H9 (cell line): ENCODE measurements at regions not wholly inside any gene's neighbourhood (a gene's known extent, or its start where the extent isn't known, plus 50 kb on each side); places are given as distances from the start of the nearest gene placed in this dataset.

Experiments used
- DNase-seq: peaks from one replicate; pipeline ENCODE4 v3.0.0-alpha.2; 2017
- H2AFZ ChIP-seq: one replicate; pipeline ENCODE4 v1.6.1; 2013; ENCODE audit warnings: mild to moderate bottlenecking, low read length, control low read depth, moderate library complexity
- H2AK5ac ChIP-seq: 2 replicates; pipeline ENCODE4 v1.6.1; 2013; ENCODE audit warnings: low read length, control low read depth, mixed read lengths; ENCODE audit not compliant: insufficient read length
- H2BK120ac ChIP-seq: one replicate; pipeline ENCODE4 v1.6.1; 2013; ENCODE audit warnings: low read depth, mild to moderate bottlenecking, low read length, control low read depth, inconsistent platforms; ENCODE audit not compliant: poor library complexity, severe bottlenecking
- H2BK12ac ChIP-seq: 2 replicates; pipeline ENCODE4 v1.6.1; 2013; ENCODE audit warnings: low read length, control low read depth, mixed read lengths, low read depth; ENCODE audit not compliant: insufficient read length
- H2BK15ac ChIP-seq: 2 replicates; pipeline ENCODE4 v1.6.1; 2013; ENCODE audit warnings: low read depth, low read length, control low read depth
- H2BK20ac ChIP-seq: one replicate; pipeline ENCODE4 v1.6.1; 2013; ENCODE audit warnings: low read depth, mild to moderate bottlenecking, low read length, control low read depth, inconsistent platforms; ENCODE audit not compliant: poor library complexity, severe bottlenecking
- H2BK5ac ChIP-seq: 2 replicates; pipeline ENCODE4 v1.6.1; 2013; ENCODE audit warnings: low read length, control low read depth, mixed read lengths; ENCODE audit not compliant: insufficient read length
- H3K14ac ChIP-seq: 2 replicates; pipeline ENCODE4 v1.6.1; 2013; ENCODE audit warnings: low read length, control low read depth; ENCODE audit not compliant: insufficient read depth
- H3K18ac ChIP-seq: 2 replicates; pipeline ENCODE4 v1.6.1; 2013; ENCODE audit warnings: low read depth, mild to moderate bottlenecking, mixed read lengths, low read length, control low read depth; ENCODE audit not compliant: insufficient read length
- H3K23ac ChIP-seq: 2 replicates; pipeline ENCODE4 v1.6.1; 2013; ENCODE audit warnings: low read length, control low read depth, mixed read lengths, low read depth; ENCODE audit not compliant: insufficient read length
- H3K23me2 ChIP-seq: 2 replicates; pipeline ENCODE4 v1.6.1; 2013; ENCODE audit warnings: low read depth, mild to moderate bottlenecking, mixed read lengths, low read length, control low read depth; ENCODE audit not compliant: insufficient read length, poor library complexity, severe bottlenecking
- H3K27ac ChIP-seq: 2 replicates; pipeline ENCODE4 v1.5.1; 2013; ENCODE audit warnings: low read length, control low read depth, mixed read lengths, low read depth; ENCODE audit not compliant: insufficient read length
- H3K27me3 ChIP-seq: 2 replicates; pipeline ENCODE4 v1.6.1; 2013; ENCODE audit warnings: low read length, control low read depth, inconsistent platforms; ENCODE audit not compliant: insufficient read depth
- H3K4ac ChIP-seq: 2 replicates; pipeline ENCODE4 v1.6.1; 2013; ENCODE audit warnings: low read depth, mild to moderate bottlenecking, control low read depth, inconsistent platforms, low read length, moderate library complexity
- H3K4me1 ChIP-seq: 2 replicates; pipeline ENCODE4 v1.6.1; 2013; ENCODE audit warnings: low read length, control low read depth, inconsistent platforms; ENCODE audit not compliant: insufficient read depth
- H3K4me2 ChIP-seq: 2 replicates; pipeline ENCODE4 v1.6.1; 2013; ENCODE audit warnings: low read length, control low read depth, mixed read lengths; ENCODE audit not compliant: insufficient read length, insufficient read depth
- H3K56ac ChIP-seq: 2 replicates; pipeline ENCODE4 v1.6.1; 2013; ENCODE audit warnings: low read depth, mild to moderate bottlenecking, mixed read lengths, low read length, control low read depth; ENCODE audit not compliant: insufficient read length
- H3K79me1 ChIP-seq: 2 replicates; pipeline ENCODE4 v1.6.1; 2013; ENCODE audit warnings: low read depth, mild to moderate bottlenecking, moderate library complexity, low read length, control low read depth, inconsistent platforms; ENCODE audit not compliant: insufficient read depth, poor library complexity, severe bottlenecking
- H3K79me2 ChIP-seq: 2 replicates; pipeline ENCODE4 v1.6.1; 2013; ENCODE audit warnings: low read length, control low read depth, inconsistent platforms; ENCODE audit not compliant: insufficient read depth
- H3K9ac ChIP-seq: 2 replicates; pipeline ENCODE4 v1.6.1; 2013; ENCODE audit warnings: low read length, control low read depth, mixed read lengths; ENCODE audit not compliant: insufficient read length; ENCODE audit errors: extremely low read depth
- H3K9me3 ChIP-seq: one replicate; pipeline ENCODE4 v1.6.1; 2013; ENCODE audit warnings: low read depth, low read length, inconsistent platforms; ENCODE audit not compliant: control insufficient read depth
- H3T11ph ChIP-seq: one replicate; pipeline ENCODE4 v1.6.1; 2013; ENCODE audit warnings: mild to moderate bottlenecking, low read length, control low read depth, inconsistent platforms
- H4K20me1 ChIP-seq: one replicate; pipeline ENCODE4 v1.6.1; 2013; ENCODE audit not compliant: control insufficient read depth, insufficient read length, insufficient read depth
- H4K5ac ChIP-seq: 2 replicates; pipeline ENCODE4 v1.6.1; 2013; ENCODE audit warnings: low read depth, mild to moderate bottlenecking, mixed read lengths, low read length, control low read depth; ENCODE audit not compliant: insufficient read length
- H4K8ac ChIP-seq: replicated peaks from 2 replicates; pipeline ENCODE4 v1.6.1; 2013; ENCODE audit warnings: low read length, control low read depth, mixed read lengths, low read depth; ENCODE audit not compliant: insufficient read length
- H4K91ac ChIP-seq: 2 replicates; pipeline ENCODE4 v1.6.1; 2013; ENCODE audit warnings: low read depth, mild to moderate bottlenecking, moderate library complexity, mixed read lengths, low read length, control low read depth; ENCODE audit not compliant: insufficient read length
- H3K27ac Mint-ChIP-seq, 3 experiments: 2 replicates in 2 of 3; 3 replicates in 1 of 3; pipeline ENCODE4 v1.8.0; 2020 to 2021; ENCODE audit warnings: mixed read lengths in 3 of 3, mild to moderate bottlenecking in 1 of 3, moderate library complexity in 1 of 3
- H3K27me3 Mint-ChIP-seq: 2 replicates; pipeline ENCODE4 v1.8.0; 2021; ENCODE audit warnings: low read depth, mild to moderate bottlenecking, moderate library complexity, mixed read lengths
- H3K36me3 Mint-ChIP-seq, 3 experiments: 2 replicates in 2 of 3; 3 replicates in 1 of 3; pipeline ENCODE4 v1.8.0; 2020 to 2021; ENCODE audit warnings: low read depth in 3 of 3, mixed read lengths in 3 of 3; ENCODE audit not compliant: insufficient read depth in 1 of 3
- H3K4me1 Mint-ChIP-seq, 2 experiments: 2 replicates each; pipeline ENCODE4 v1.8.0; 2020; ENCODE audit warnings: mixed read lengths in 2 of 2
- H3K4me3 Mint-ChIP-seq, 2 experiments: 2 replicates in 1 of 2; 3 replicates in 1 of 2; pipeline ENCODE4 v1.8.0; 2020 to 2021; ENCODE audit warnings: mild to moderate bottlenecking in 2 of 2, mixed read lengths in 2 of 2, moderate library complexity in 1 of 2
- H3K9me3 Mint-ChIP-seq, 2 experiments: 2 replicates in 1 of 2; 3 replicates in 1 of 2; pipeline ENCODE4 v1.8.0; 2020; ENCODE audit warnings: mild to moderate bottlenecking in 2 of 2, mixed read lengths in 2 of 2, moderate library complexity in 1 of 2
- CTCF ChIP-seq: fragments of 200-600 bp; sonication (generic); conservative IDR thresholded peaks from 3 replicates; pipeline ENCODE4 v1.8.0; 2021; ENCODE audit warnings: antibody characterized with exemption, mild to moderate bottlenecking
- WGBS: extraction: QIAGEN DNeasy Blood & Tissue Kit; methylation state at CpG from one replicate; pipeline ENCODE4 v1.1.7; 2013; ENCODE audit warnings: missing lambda C conversion rate, low lambda C conversion rate, mixed read lengths; ENCODE audit not compliant: insufficient read length; ENCODE audit errors: extremely low coverage; 5-methylcytosine and 5-hydroxymethylcytosine counted together

GRCh38 chr4:111113591-111113990 lies 490.7 kb upstream of the PITX2 start:
- H2BK15ac ChIP-seq, result no peak overlapping the region
- H2BK5ac ChIP-seq, result no peak overlapping the region
- H3K79me1 ChIP-seq, result no peaks in the 10 kb centered on the region
- no peak overlapping the region for H3K27ac Mint-ChIP-seq
- H3K4me1 Mint-ChIP-seq, result no peaks in the 10 kb centered on the region
- H4K91ac ChIP-seq, result no peak overlapping the region
- no peaks in the 10 kb centered on the region for H3K27me3 ChIP-seq
- no peak overlapping the region for H3K9ac ChIP-seq
- no peak overlapping the region for H3K27ac ChIP-seq
- H3T11ph ChIP-seq, result no peak overlapping the region
- no peaks in the 10 kb centered on the region for H4K20me1 ChIP-seq
- H3K36me3 Mint-ChIP-seq, result no peaks in the 10 kb centered on the region
- H3K27me3 Mint-ChIP-seq, result no peaks in the 10 kb centered on the region
- H3K4ac ChIP-seq, result no peak overlapping the region
- H3K14ac ChIP-seq, result no peak overlapping the region
- H2BK20ac ChIP-seq, result no peak overlapping the region
- H3K9me3 Mint-ChIP-seq, result no peaks in the 10 kb centered on the region
- no peak for DNase-seq
- H3K18ac ChIP-seq, result no peak overlapping the region
- no peak overlapping the region for H4K8ac ChIP-seq
- H3K4me2 ChIP-seq, result no peak overlapping the region
- H3K9me3 ChIP-seq, result no peaks in the 10 kb centered on the region
- H4K5ac ChIP-seq, result no peak overlapping the region
- no peak for TF ChIP-seq CTCF
- no peaks in the 10 kb centered on the region for H3K23me2 ChIP-seq
- no peaks in the 10 kb centered on the region for H3K4me1 ChIP-seq
- no peak overlapping the region for H2BK120ac ChIP-seq
- no peak overlapping the region for H3K4me3 Mint-ChIP-seq
- no peak overlapping the region for H2AFZ ChIP-seq
- H2AK5ac ChIP-seq, result no peak overlapping the region
- H3K23ac ChIP-seq, result no peak overlapping the region
- H3K79me2 ChIP-seq, result no peaks in the 10 kb centered on the region
- no peak overlapping the region for H3K56ac ChIP-seq
- H2BK12ac ChIP-seq, result no peak overlapping the region
- no CpG with 5 or more reads among the region's 3 CpGs for whole genome bisulfite sequencing
